ENCODE measurements at regions not wholly inside any gene's neighbourhood (a gene's known extent, or its start where the extent isn't known, plus 50 kb on each side); places are given as distances from the start of the nearest gene placed in this dataset.

- Histone ChIP-seq H3K4me2 (ENCODE audit: extremely low read depth, insufficient read depth, low read length) (no peak overlapping the region), H2AFZ (ENCODE audit: low read length) (no peak overlapping the region), H3K27me3 (ENCODE audit: control insufficient read depth, insufficient read depth, low read length) (no peaks in the 10 kb centered on the region), H3K4me3 (replicated peaks in 1 of 4; ENCODE audit: control extremely low read depth in 1 of 4, insufficient read depth in 1 of 4, low read depth in 3 of 4, low read length in 4 of 4) (no peak overlapping the region), H3K9me3 (ENCODE audit: control insufficient read depth, insufficient read depth, low read depth, low read length) (no peaks in the 10 kb centered on the region), H3K79me2 (ENCODE audit: control insufficient read depth, insufficient read depth, low read length) (no peaks in the 10 kb centered on the region), H3K4me1 (ENCODE audit: control insufficient read depth, extremely low read depth, insufficient read depth, low read length) (no peaks in the 10 kb centered on the region), H3K27ac (ENCODE audit: insufficient read depth, low read length) (no peak overlapping the region), H4K20me1 (ENCODE audit: control insufficient read depth, extremely low read depth, insufficient read depth, low read length) (no peaks in the 10 kb centered on the region), H3K9ac (ENCODE audit: insufficient read depth, low read length) (no peak overlapping the region), H3K36me3 (ENCODE audit: control insufficient read depth, insufficient read depth, low read length) (no peaks in the 10 kb centered on the region)
- no peak for DNase-seq (ENCODE audit: low read depth in 2 of 2)
- TF ChIP-seq, protein P1, sequence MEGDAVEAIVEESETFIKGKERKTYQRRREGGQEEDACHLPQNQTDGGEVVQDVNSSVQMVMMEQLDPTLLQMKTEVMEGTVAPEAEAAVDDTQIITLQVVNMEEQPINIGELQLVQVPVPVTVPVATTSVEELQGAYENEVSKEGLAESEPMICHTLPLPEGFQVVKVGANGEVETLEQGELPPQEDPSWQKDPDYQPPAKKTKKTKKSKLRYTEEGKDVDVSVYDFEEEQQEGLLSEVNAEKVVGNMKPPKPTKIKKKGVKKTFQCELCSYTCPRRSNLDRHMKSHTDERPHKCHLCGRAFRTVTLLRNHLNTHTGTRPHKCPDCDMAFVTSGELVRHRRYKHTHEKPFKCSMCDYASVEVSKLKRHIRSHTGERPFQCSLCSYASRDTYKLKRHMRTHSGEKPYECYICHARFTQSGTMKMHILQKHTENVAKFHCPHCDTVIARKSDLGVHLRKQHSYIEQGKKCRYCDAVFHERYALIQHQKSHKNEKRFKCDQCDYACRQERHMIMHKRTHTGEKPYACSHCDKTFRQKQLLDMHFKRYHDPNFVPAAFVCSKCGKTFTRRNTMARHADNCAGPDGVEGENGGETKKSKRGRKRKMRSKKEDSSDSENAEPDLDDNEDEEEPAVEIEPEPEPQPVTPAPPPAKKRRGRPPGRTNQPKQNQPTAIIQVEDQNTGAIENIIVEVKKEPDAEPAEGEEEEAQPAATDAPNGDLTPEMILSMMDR (conservative IDR thresholded peaks at IDR 0.05 in 1 of 2, IDR thresholded peaks at IDR 0.05 in 1 of 2; ENCODE audit: low read depth in 1 of 2, low read length in 2 of 2): no peak
- TF ChIP-seq EZH2 (IDR thresholded peaks at IDR 0.05; ENCODE audit: low read length, missing control alignments): no peak
These were observed 208.2 kb downstream of the ZNF608 start for GRCh38 chr5:124538191-124538590.

DNA sequence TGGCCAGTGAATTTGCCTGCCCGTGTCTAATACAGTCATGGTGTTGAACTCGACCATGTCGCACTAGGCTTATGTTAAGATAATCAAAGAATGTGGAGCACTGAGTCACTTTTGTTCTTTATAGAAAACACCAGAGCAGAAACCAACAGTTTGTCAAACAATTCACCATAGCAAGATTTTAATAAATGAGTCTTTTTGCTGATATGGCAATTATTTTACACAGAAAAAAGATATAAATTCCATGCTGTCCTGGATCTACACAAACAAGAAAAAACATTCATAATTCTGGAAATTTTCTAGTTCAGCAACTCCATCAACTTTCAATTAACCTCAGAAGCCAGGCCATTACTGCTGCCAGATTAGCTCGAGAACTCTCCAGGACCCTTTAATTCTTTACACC lies 208.9 kb downstream of the ZNF608 start:
- no peak overlapping the region for H3K27ac ChIP-seq (ENCODE audit: insufficient read depth, low read length)
- no peaks in the 10 kb centered on the region for H3K36me3 ChIP-seq (ENCODE audit: control insufficient read depth, insufficient read depth, low read length)
- TF ChIP-seq, protein P1 (conservative IDR thresholded peaks at IDR 0.05 in 1 of 2, IDR thresholded peaks at IDR 0.05 in 1 of 2; ENCODE audit: low read depth in 1 of 2, low read length in 2 of 2): no peak
- no peak for TF ChIP-seq EZH2 (IDR thresholded peaks at IDR 0.05; ENCODE audit: low read length, missing control alignments)
- H3K4me3 ChIP-seq (replicated peaks in 1 of 4; ENCODE audit: control extremely low read depth in 1 of 4, insufficient read depth in 1 of 4, low read depth in 3 of 4, low read length in 4 of 4): no peak overlapping the region
- H3K79me2 ChIP-seq (ENCODE audit: control insufficient read depth, insufficient read depth, low read length): no peaks in the 10 kb centered on the region
- H2AFZ ChIP-seq (ENCODE audit: low read length): no peak overlapping the region
- H3K4me2 ChIP-seq (ENCODE audit: extremely low read depth, insufficient read depth, low read length): no peak overlapping the region
- H3K4me1 ChIP-seq (ENCODE audit: control insufficient read depth, extremely low read depth, insufficient read depth, low read length): no peaks in the 10 kb centered on the region
- peak in 1 of 2 donors; percentile 10 for DNase-seq (ENCODE audit: low read depth in 2 of 2)
- no peak overlapping the region for H3K9ac ChIP-seq (ENCODE audit: insufficient read depth, low read length)
- H3K27me3 ChIP-seq (ENCODE audit: control insufficient read depth, insufficient read depth, low read length): no peaks in the 10 kb centered on the region
- H4K20me1 ChIP-seq (ENCODE audit: control insufficient read depth, extremely low read depth, insufficient read depth, low read length): no peaks in the 10 kb centered on the region
- no peaks in the 10 kb centered on the region for H3K9me3 ChIP-seq (ENCODE audit: control insufficient read depth, insufficient read depth, low read depth, low read length)

GRCh38 chr5:124537107-124537506 lies 209.3 kb downstream of the ZNF608 start:
- Histone ChIP-seq H3K27ac (ENCODE audit: insufficient read depth, low read length) (no peak overlapping the region), H3K79me2 (ENCODE audit: control insufficient read depth, insufficient read depth, low read length) (no peaks in the 10 kb centered on the region), H3K27me3 (ENCODE audit: control insufficient read depth, insufficient read depth, low read length) (no peaks in the 10 kb centered on the region), H3K36me3 (ENCODE audit: control insufficient read depth, insufficient read depth, low read length) (no peaks in the 10 kb centered on the region), H2AFZ (ENCODE audit: low read length) (no peak overlapping the region), H3K9ac (ENCODE audit: insufficient read depth, low read length) (no peak overlapping the region), H3K4me1 (ENCODE audit: control insufficient read depth, extremely low read depth, insufficient read depth, low read length) (no peaks in the 10 kb centered on the region), H3K9me3 (ENCODE audit: control insufficient read depth, insufficient read depth, low read depth, low read length) (no peaks in the 10 kb centered on the region), H3K4me2 (ENCODE audit: extremely low read depth, insufficient read depth, low read length) (no peak overlapping the region), H3K4me3 (replicated peaks in 1 of 4; ENCODE audit: control extremely low read depth in 1 of 4, insufficient read depth in 1 of 4, low read depth in 3 of 4, low read length in 4 of 4) (no peak overlapping the region), H4K20me1 (ENCODE audit: control insufficient read depth, extremely low read depth, insufficient read depth, low read length) (no peaks in the 10 kb centered on the region)
- no peak for DNase-seq (ENCODE audit: low read depth in 2 of 2)
- TF ChIP-seq, protein P1 (conservative IDR thresholded peaks at IDR 0.05 in 1 of 2, IDR thresholded peaks at IDR 0.05 in 1 of 2; ENCODE audit: low read depth in 1 of 2, low read length in 2 of 2): no peak
- no peak for TF ChIP-seq EZH2 (IDR thresholded peaks at IDR 0.05; ENCODE audit: low read length, missing control alignments)

Data from fibroblast of lung (primary cell).